ENCODE measurements at regions not wholly inside any gene's neighbourhood (a gene's known extent, or its start where the extent isn't known, plus 50 kb on each side); places are given as distances from the start of the nearest gene placed in this dataset.

- intact Hi-C loops (cut with DNase I), result no loop called here
- Histone ChIP-seq H3K27ac (no peak overlapping the region), H3K4me1 (no peaks in the 10 kb centered on the region), H3K4me3 (no peak overlapping the region), H3K9me3 (no peaks in the 10 kb centered on the region), H3K36me3 (replicated peaks in 1 of 2; ENCODE audit: insufficient read depth in 1 of 2, low read depth in 2 of 2) (no peaks in the 10 kb centered on the region), H3K27me3 (no peaks in the 10 kb centered on the region)
- no peak for ATAC-seq
- no peak for DNase-seq
- TF ChIP-seq CTCF (IDR thresholded peaks at IDR 0.05) (no peak), POLR2A (IDR thresholded peaks at IDR 0.05) (no peak)
- 27 to 47% methylated on average over 2 of the region's 2 CpGs for WGBS, 2 donors
Measured at GRCh38 chr21:25329227-25329825, 278.0 kb downstream of the MRPL39 start.

- ATAC-seq (no peak), DNase-seq (no peak)
- no peaks in the 10 kb centered on the region for H3K9me3 ChIP-seq
- H3K4me1 ChIP-seq, result no peaks in the 10 kb centered on the region
- no peaks in the 10 kb centered on the region for H3K27me3 ChIP-seq
- 3 to 9% methylated on average over 1 of the region's 1 CpG for WGBS, 2 donors
- no peaks in the 10 kb centered on the region for H3K36me3 ChIP-seq (replicated peaks in 1 of 2; ENCODE audit: insufficient read depth in 1 of 2, low read depth in 2 of 2)
- H3K27ac ChIP-seq, result no peak overlapping the region
- no peak overlapping the region for H3K4me3 ChIP-seq
- intact Hi-C loops (cut with DNase I), result no loop called here
- TF ChIP-seq CTCF (IDR thresholded peaks at IDR 0.05) (no peak), POLR2A (IDR thresholded peaks at IDR 0.05) (no peak)
Measured at GRCh38 chr21:25328736-25329135, 278.5 kb downstream of the MRPL39 start.

- no peak for DNase-seq
- no peaks in the 10 kb centered on the region for H3K9me3 ChIP-seq
- no peak overlapping the region for H3K27ac ChIP-seq
- WGBS, 2 donors, result 41 to 59% methylated on average over 2 of the region's 2 CpGs
- no peaks in the 10 kb centered on the region for H3K27me3 ChIP-seq
- TF ChIP-seq CTCF (IDR thresholded peaks at IDR 0.05) (no peak), POLR2A (IDR thresholded peaks at IDR 0.05) (no peak)
- intact Hi-C loops (cut with DNase I), result no loop called here
- H3K4me1 ChIP-seq, result no peaks in the 10 kb centered on the region
- H3K36me3 ChIP-seq (replicated peaks in 1 of 2; ENCODE audit: insufficient read depth in 1 of 2, low read depth in 2 of 2), result no peaks in the 10 kb centered on the region
- ATAC-seq, result no peak
- no peak overlapping the region for H3K4me3 ChIP-seq
Measured at GRCh38 chr21:25326181-25326580, 281.1 kb downstream of the MRPL39 start.

GRCh38 chr21:25324666-25325065, 282.6 kb downstream of the MRPL39 start:
- 72 to 83% methylated on average over 6 of the region's 6 CpGs for WGBS, 2 donors
- Histone ChIP-seq H3K4me1 (no peaks in the 10 kb centered on the region), H3K27ac (no peak overlapping the region), H3K36me3 (replicated peaks in 1 of 2; ENCODE audit: insufficient read depth in 1 of 2, low read depth in 2 of 2) (no peaks in the 10 kb centered on the region), H3K27me3 (no peaks in the 10 kb centered on the region), H3K9me3 (no peaks in the 10 kb centered on the region), H3K4me3 (no peak overlapping the region)
- TF ChIP-seq POLR2A (IDR thresholded peaks at IDR 0.05) (no peak), CTCF (IDR thresholded peaks at IDR 0.05) (no peak)
- ATAC-seq (no peak), DNase-seq (no peak)
- intact Hi-C loops (cut with DNase I), result no loop called here

- intact Hi-C loops (cut with DNase I), result no loop called here
- no peak for TF ChIP-seq POLR2A (IDR thresholded peaks at IDR 0.05)
- TF ChIP-seq CTCF (IDR thresholded peaks at IDR 0.05), result no peak
- DNase-seq (no peak), ATAC-seq (no peak)
- no peaks in the 10 kb centered on the region for H3K27me3 ChIP-seq
- no peak overlapping the region for H3K27ac ChIP-seq
- no peak overlapping the region for H3K4me3 ChIP-seq
- H3K4me1 ChIP-seq, result no peaks in the 10 kb centered on the region
- 51 to 52% methylated on average over 7 of the region's 7 CpGs for WGBS, 2 donors
- no peaks in the 10 kb centered on the region for H3K9me3 ChIP-seq
- no peaks in the 10 kb centered on the region for H3K36me3 ChIP-seq (replicated peaks in 1 of 2; ENCODE audit: insufficient read depth in 1 of 2, low read depth in 2 of 2)
Measured at GRCh38 chr21:25323356-25323949, 283.8 kb downstream of the MRPL39 start.

All from body of pancreas (tissue), 4 donors.